GM21786 (cell line): ENCODE measurements at regions not wholly inside any gene's neighbourhood (a gene's known extent, or its start where the extent isn't known, plus 50 kb on each side); places are given as distances from the start of the nearest gene placed in this dataset.

Experiments
- ATAC-seq: cut with Tn5 transposase; IDR thresholded peaks from one replicate; pipeline ENCODE4 v1.9.1; 2021; ENCODE audit not compliant: unreplicated experiment

GRCh38 chr2:37471104-37471503 lies 126.7 kb downstream of the QPCT start:
- ATAC-seq: no peak

- no peak for ATAC-seq
These were observed 127.6 kb downstream of the QPCT start for GRCh38 chr2:37471994-37472393.

GRCh38 chr2:37472959-37473358 lies 128.5 kb downstream of the QPCT start:
- no peak for ATAC-seq

- ATAC-seq: no peak
These were observed 132.0 kb downstream of the QPCT start for GRCh38 chr2:37476411-37476810.

GRCh38 chr2:37477921-37478320 lies 133.5 kb downstream of the QPCT start:
- no peak for ATAC-seq

GRCh38 chr2:37481244-37481643 lies 136.8 kb downstream of the QPCT start:
- no peak for ATAC-seq

GRCh38 chr2:37489041-37489456 lies 144.6 kb downstream of the QPCT start:
- ATAC-seq: no peak

- no peak for ATAC-seq
These were observed 145.1 kb downstream of the QPCT start for GRCh38 chr2:37489536-37489935.

- ATAC-seq: no peak
These were observed 149.0 kb downstream of the QPCT start for GRCh38 chr2:37493425-37493824.

GRCh38 chr2:37499113-37499512 lies 154.7 kb downstream of the QPCT start:
- no peak for ATAC-seq

GRCh38 chr2:37500031-37500430 lies 155.6 kb downstream of the QPCT start:
- no peak for ATAC-seq

- ATAC-seq: no peak
These were observed 156.7 kb downstream of the QPCT start for GRCh38 chr2:37501113-37501512.

- ATAC-seq: no peak
These were observed 162.1 kb downstream of the QPCT start for GRCh38 chr2:37506407-37507050.

GRCh38 chr2:37507051-37507410 lies 162.6 kb downstream of the QPCT start:
- no peak for ATAC-seq

- no peak for ATAC-seq
These were observed 163.3 kb downstream of the QPCT start for GRCh38 chr2:37507703-37508102.

GRCh38 chr2:37512971-37513370 lies 158.5 kb downstream of the CDC42EP3 start:
- ATAC-seq: no peak

GRCh38 chr2:37523814-37524362 lies 147.6 kb downstream of the CDC42EP3 start:
- no peak for ATAC-seq

GRCh38 chr2:37526323-37526722 lies 145.1 kb downstream of the CDC42EP3 start:
- no peak for ATAC-seq

GRCh38 chr2:37526856-37527255 lies 144.6 kb downstream of the CDC42EP3 start:
- no peak for ATAC-seq

- ATAC-seq: no peak
These were observed 144.1 kb downstream of the CDC42EP3 start for GRCh38 chr2:37527361-37527760.

GRCh38 chr2:37529830-37530415 lies 141.5 kb downstream of the CDC42EP3 start:
- ATAC-seq: no peak

GRCh38 chr2:37532503-37532902 lies 138.9 kb downstream of the CDC42EP3 start:
- no peak for ATAC-seq

- no peak for ATAC-seq
These were observed 134.1 kb downstream of the CDC42EP3 start for GRCh38 chr2:37537316-37537715.
